ENCODE measurements at regions not wholly inside any gene's neighbourhood (a gene's known extent, or its start where the extent isn't known, plus 50 kb on each side); places are given as distances from the start of the nearest gene placed in this dataset.

DNA sequence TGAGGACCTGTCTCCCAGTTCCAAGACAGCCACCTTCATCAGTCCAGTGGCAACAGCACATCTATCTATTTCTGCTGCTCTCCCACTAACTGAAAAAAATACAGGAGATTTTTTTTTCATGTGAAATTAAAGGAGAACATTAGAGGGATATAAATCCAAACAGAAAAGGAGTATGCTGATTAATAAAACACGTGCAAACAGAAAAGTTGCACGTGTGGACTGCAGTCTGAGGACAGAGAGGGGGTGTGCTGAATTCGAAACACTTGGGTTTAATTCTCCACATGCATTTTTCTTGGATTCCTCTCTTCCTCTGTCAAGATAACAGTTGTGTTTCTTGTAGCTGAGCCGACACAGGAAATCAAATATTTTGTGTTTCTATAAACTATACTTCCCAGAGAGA is 113.4 kb downstream of the CYRIA start:
- TF ChIP-seq CTCF (conservative IDR thresholded peaks at IDR 0.05; ENCODE audit: low read length) = no peak
- TF ChIP-seq EZH2phosphoT487 (IDR thresholded peaks at IDR 0.05; ENCODE audit: borderline replicate concordance) = no peak
